Esophagus muscularis mucosa (tissue), 2 donors: ENCODE measurements at regions not wholly inside any gene's neighbourhood (a gene's known extent, or its start where the extent isn't known, plus 50 kb on each side); places are given as distances from the start of the nearest gene placed in this dataset.

Source experiments
- POLR2A ChIP-seq: fragments of 450-650 bp; IDR thresholded peaks from one replicate; pipeline ENCODE4 v1.6.1; 2017; ENCODE audit warnings: antibody characterized with exemption, moderate library complexity, mild to moderate bottlenecking, low read depth
- POLR2AphosphoS5 ChIP-seq, 2 donors: sonication (generic); formaldehyde crosslinking; IDR thresholded peaks; one replicate each; pipeline ENCODE4 v1.6.1; 2017; ENCODE audit warnings: antibody characterized with exemption in 2 of 2

GRCh38 chr4:18859468-18859867, 837.9 kb upstream of the LCORL start:
- TF ChIP-seq POLR2A (no peak), POLR2AphosphoS5 (IDR thresholded peaks at IDR 0.05) (no peak)
